Keratinocyte (primary cell): ENCODE measurements at regions not wholly inside any gene's neighbourhood (a gene's known extent, or its start where the extent isn't known, plus 50 kb on each side); places are given as distances from the start of the nearest gene placed in this dataset.

Experiments
- EZH2 ChIP-seq: IDR thresholded peaks from one replicate; pipeline ENCODE4 v1.6.1; 2012; ENCODE audit warnings: inconsistent platforms, mild to moderate bottlenecking, low read length, moderate library complexity
- TF ChIP-seq, protein P1 (sequence below), 3 experiments: IDR thresholded peaks in 1 of 3; conservative IDR thresholded peaks in 1 of 3; optimal IDR thresholded peaks in 1 of 3; 2 replicates in 2 of 3; 3 replicates in 1 of 3; pipeline versions ENCODE3 to v1.5.1; 2011; ENCODE audit warnings: low read length in 3 of 3, mild to moderate bottlenecking in 3 of 3, moderate library complexity in 2 of 3, control low read depth in 1 of 3, inconsistent platforms in 1 of 3; ENCODE audit not compliant: insufficient read depth in 2 of 3; ENCODE audit errors: extremely low read depth in 1 of 3

- TF ChIP-seq, protein P1, sequence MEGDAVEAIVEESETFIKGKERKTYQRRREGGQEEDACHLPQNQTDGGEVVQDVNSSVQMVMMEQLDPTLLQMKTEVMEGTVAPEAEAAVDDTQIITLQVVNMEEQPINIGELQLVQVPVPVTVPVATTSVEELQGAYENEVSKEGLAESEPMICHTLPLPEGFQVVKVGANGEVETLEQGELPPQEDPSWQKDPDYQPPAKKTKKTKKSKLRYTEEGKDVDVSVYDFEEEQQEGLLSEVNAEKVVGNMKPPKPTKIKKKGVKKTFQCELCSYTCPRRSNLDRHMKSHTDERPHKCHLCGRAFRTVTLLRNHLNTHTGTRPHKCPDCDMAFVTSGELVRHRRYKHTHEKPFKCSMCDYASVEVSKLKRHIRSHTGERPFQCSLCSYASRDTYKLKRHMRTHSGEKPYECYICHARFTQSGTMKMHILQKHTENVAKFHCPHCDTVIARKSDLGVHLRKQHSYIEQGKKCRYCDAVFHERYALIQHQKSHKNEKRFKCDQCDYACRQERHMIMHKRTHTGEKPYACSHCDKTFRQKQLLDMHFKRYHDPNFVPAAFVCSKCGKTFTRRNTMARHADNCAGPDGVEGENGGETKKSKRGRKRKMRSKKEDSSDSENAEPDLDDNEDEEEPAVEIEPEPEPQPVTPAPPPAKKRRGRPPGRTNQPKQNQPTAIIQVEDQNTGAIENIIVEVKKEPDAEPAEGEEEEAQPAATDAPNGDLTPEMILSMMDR (optimal IDR thresholded peaks at IDR 0.05 in 1 of 3, IDR thresholded peaks at IDR 0.05 in 1 of 3, conservative IDR thresholded peaks at IDR 0.05 in 1 of 3; ENCODE audit: extremely low read depth in 1 of 3, insufficient read depth in 2 of 3, low read length in 3 of 3), result no peak
- TF ChIP-seq EZH2, result no peak
Measured at GRCh38 chr5:3020426-3020825, 268.9 kb upstream of the IRX2 start.
